ENCODE measurements at regions not wholly inside any gene's neighbourhood (a gene's known extent, or its start where the extent isn't known, plus 50 kb on each side); places are given as distances from the start of the nearest gene placed in this dataset.

GRCh38 chr3:139772539-139773500, 95.0 kb upstream of the NMNAT3 start:
- in situ Hi-C loops (cut with HindIII; ENCODE audit: low sequenced_read_pairs), result no loop called here
- DNase-seq (ENCODE audit: low read depth), result peak; percentile 81

GRCh38 chr3:139771331-139771730, 93.6 kb upstream of the NMNAT3 start:
- TF ChIP-seq, protein P1, sequence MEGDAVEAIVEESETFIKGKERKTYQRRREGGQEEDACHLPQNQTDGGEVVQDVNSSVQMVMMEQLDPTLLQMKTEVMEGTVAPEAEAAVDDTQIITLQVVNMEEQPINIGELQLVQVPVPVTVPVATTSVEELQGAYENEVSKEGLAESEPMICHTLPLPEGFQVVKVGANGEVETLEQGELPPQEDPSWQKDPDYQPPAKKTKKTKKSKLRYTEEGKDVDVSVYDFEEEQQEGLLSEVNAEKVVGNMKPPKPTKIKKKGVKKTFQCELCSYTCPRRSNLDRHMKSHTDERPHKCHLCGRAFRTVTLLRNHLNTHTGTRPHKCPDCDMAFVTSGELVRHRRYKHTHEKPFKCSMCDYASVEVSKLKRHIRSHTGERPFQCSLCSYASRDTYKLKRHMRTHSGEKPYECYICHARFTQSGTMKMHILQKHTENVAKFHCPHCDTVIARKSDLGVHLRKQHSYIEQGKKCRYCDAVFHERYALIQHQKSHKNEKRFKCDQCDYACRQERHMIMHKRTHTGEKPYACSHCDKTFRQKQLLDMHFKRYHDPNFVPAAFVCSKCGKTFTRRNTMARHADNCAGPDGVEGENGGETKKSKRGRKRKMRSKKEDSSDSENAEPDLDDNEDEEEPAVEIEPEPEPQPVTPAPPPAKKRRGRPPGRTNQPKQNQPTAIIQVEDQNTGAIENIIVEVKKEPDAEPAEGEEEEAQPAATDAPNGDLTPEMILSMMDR (IDR thresholded peaks at IDR 0.05; ENCODE audit: low read depth, low read length, missing control alignments), result no peak
- no peak overlapping the region for H3K4me3 ChIP-seq (ENCODE audit: low read depth, low read length)
- in situ Hi-C loops (cut with HindIII; ENCODE audit: low sequenced_read_pairs), result no loop called here
- DNase-seq (ENCODE audit: low read depth), result no peak

More at GRCh38 chr3:139772539-139773500, 95.0 kb upstream of the NMNAT3 start:
- TF ChIP-seq, protein P1 (IDR thresholded peaks at IDR 0.05; ENCODE audit: low read depth, low read length, missing control alignments), result peak; percentile 26
- no peak overlapping the region for H3K4me3 ChIP-seq (ENCODE audit: low read depth, low read length)

DNA sequence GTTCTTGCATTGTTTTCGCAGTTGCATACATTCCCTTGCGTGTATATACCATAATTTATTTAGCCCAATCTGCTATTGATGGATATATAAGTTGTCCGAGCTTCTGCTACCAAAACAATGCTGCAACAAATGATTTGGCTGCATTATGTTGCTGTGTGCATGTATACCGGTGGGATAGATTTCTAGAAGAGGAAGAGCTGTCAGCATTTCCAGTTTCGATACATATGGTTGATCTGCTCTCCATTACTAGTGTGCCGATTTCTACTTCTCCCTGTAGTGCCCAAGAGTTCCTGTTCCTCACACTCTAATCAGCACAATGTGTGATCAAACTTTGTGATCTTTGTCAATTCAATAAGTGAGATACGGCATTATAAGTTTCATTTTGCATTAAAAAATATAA, 92.8 kb upstream of the NMNAT3 start:
- in situ Hi-C loops (cut with HindIII; ENCODE audit: low sequenced_read_pairs), result no loop called here
- no peak overlapping the region for H3K4me3 ChIP-seq (ENCODE audit: low read depth, low read length)
- TF ChIP-seq, protein P1 (IDR thresholded peaks at IDR 0.05; ENCODE audit: low read depth, low read length, missing control alignments), result no peak
- DNase-seq (ENCODE audit: low read depth), result no peak

GRCh38 chr3:139769796-139770195, 92.0 kb upstream of the NMNAT3 start:
- in situ Hi-C loops (cut with HindIII; ENCODE audit: low sequenced_read_pairs), result no loop called here
- no peak overlapping the region for H3K4me3 ChIP-seq (ENCODE audit: low read depth, low read length)
- TF ChIP-seq, protein P1 (IDR thresholded peaks at IDR 0.05; ENCODE audit: low read depth, low read length, missing control alignments), result no peak
- DNase-seq (ENCODE audit: low read depth), result no peak

DNA sequence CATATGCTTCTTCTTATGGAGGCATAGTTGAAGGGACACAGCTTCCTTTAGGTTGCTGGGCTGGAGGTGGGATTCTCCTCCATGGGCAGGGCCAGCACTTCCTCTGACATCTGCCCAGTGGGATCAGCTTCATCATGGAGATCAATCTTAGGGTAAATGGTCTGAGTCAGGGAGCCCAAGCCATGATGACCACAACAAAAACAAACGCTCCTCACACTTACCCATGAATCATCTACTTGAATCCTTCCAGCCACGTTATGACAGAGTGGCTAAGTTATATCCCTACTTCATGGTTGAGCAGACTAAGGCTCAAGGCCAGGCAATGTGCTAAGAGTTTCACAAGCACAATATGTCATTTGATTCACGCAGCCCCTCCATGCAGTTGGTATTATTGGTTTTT, 87.2 kb upstream of the NMNAT3 start:
- in situ Hi-C loops (cut with HindIII; ENCODE audit: low sequenced_read_pairs), result no loop called here
- H3K4me3 ChIP-seq (ENCODE audit: low read depth, low read length), result no peak overlapping the region
- TF ChIP-seq, protein P1 (IDR thresholded peaks at IDR 0.05; ENCODE audit: low read depth, low read length, missing control alignments), result no peak
- DNase-seq (ENCODE audit: low read depth), result peak; percentile 86

- TF ChIP-seq, protein P1 (IDR thresholded peaks at IDR 0.05; ENCODE audit: low read depth, low read length, missing control alignments), result no peak
- no peak for DNase-seq (ENCODE audit: low read depth)
- no peak overlapping the region for H3K4me3 ChIP-seq (ENCODE audit: low read depth, low read length)
- in situ Hi-C loops (cut with HindIII; ENCODE audit: low sequenced_read_pairs), result no loop called here
Measured at GRCh38 chr3:139764069-139764905, 86.5 kb upstream of the NMNAT3 start.

Data from astrocyte of the cerebellum (primary cell).